Tibial artery (tissue), 4 donors: ENCODE measurements at regions not wholly inside any gene's neighbourhood (a gene's known extent, or its start where the extent isn't known, plus 50 kb on each side); places are given as distances from the start of the nearest gene placed in this dataset.

Experiments used
- DNase-seq, 2 donors: peaks; one replicate each; pipeline ENCODE4 v3.0.0-alpha.2; 2019
- H3K27ac ChIP-seq, 2 donors: fragments of 200-600 bp; sonication (generic) in 1 of 2; 1 replicate in 1 of 2; 2 replicates in 1 of 2; pipeline ENCODE4 v1.5.1; 2018 to 2019; ENCODE audit warnings: mild to moderate bottlenecking in 1 of 2
- H3K27me3 ChIP-seq, 2 donors: fragments of 200-600 bp; sonication (generic) in 1 of 2; one replicate each; pipeline versions ENCODE4 v1.5.1 to v1.6.0; 2016 to 2019
- H3K36me3 ChIP-seq, 3 donors: fragments of 200-600 bp; sonication (generic) in 2 of 3; one replicate each; pipeline ENCODE4 v1.5.1; 2016 to 2019; ENCODE audit warnings: mild to moderate bottlenecking in 2 of 3
- H3K4me1 ChIP-seq, 4 donors: fragments of 200-600 bp; sonication (generic) in 2 of 4; 1 replicate in 3 of 4; 2 replicates in 1 of 4; pipeline ENCODE4 v1.5.1; 2016 to 2019
- H3K4me3 ChIP-seq, 2 donors: fragments of 200-600 bp; sonication (generic) in 1 of 2; 1 replicate in 1 of 2; 2 replicates in 1 of 2; pipeline ENCODE4 v1.5.1; 2018 to 2019; ENCODE audit warnings: mild to moderate bottlenecking in 2 of 2
- H3K9me3 ChIP-seq, 3 donors: fragments of 200-600 bp; sonication (generic) in 1 of 3; one replicate each; pipeline ENCODE4 v1.5.1; 2016 to 2019
- CTCF ChIP-seq, 2 experiments: fragments of 200-600 bp in 1 of 2; fragments of 450-650 bp in 1 of 2; IDR thresholded peaks; one replicate each; pipeline ENCODE4 v1.5.1; 2017 to 2019; ENCODE audit warnings: antibody characterized with exemption in 2 of 2, mild to moderate bottlenecking in 1 of 2, moderate library complexity in 1 of 2
- intact Hi-C: fragments of 100-400 bp; cut with DNase I; formaldehyde crosslinking; loops from one replicate; pipeline ENCODE4 v1.15.0; 2023; ENCODE audit warnings: low total_unique reads

GRCh38 chr13:75049735-75050335, 432.1 kb downstream of the TBC1D4 start:
- H3K9me3 ChIP-seq, result no peaks in the 10 kb centered on the region
- no peak overlapping the region for H3K27ac ChIP-seq
- no peaks in the 10 kb centered on the region for H3K4me1 ChIP-seq
- no peak for DNase-seq
- no peaks in the 10 kb centered on the region for H3K36me3 ChIP-seq
- H3K27me3 ChIP-seq, result no peaks in the 10 kb centered on the region
- no peak for TF ChIP-seq CTCF (IDR thresholded peaks at IDR 0.05)
- intact Hi-C loops, result no loop called here
- no peak overlapping the region for H3K4me3 ChIP-seq

GRCh38 chr13:75042807-75043206, 439.2 kb downstream of the TBC1D4 start:
- H3K27me3 ChIP-seq, result no peaks in the 10 kb centered on the region
- DNase-seq, result no peak

GRCh38 chr13:75038393-75039113, 443.4 kb downstream of the TBC1D4 start:
- Histone ChIP-seq H3K36me3 (no peaks in the 10 kb centered on the region), H3K4me3 (no peak overlapping the region), H3K4me1 (no peaks in the 10 kb centered on the region), H3K27me3 (no peaks in the 10 kb centered on the region), H3K9me3 (peaks cover 5 to 21% (median 12%) of the 10 kb centered on the region in 3 donors), H3K27ac (no peak overlapping the region)
- DNase-seq, result no peak
- intact Hi-C loops, result no loop called here
- no peak for TF ChIP-seq CTCF (IDR thresholded peaks at IDR 0.05)

More at GRCh38 chr13:75042807-75043206, 439.2 kb downstream of the TBC1D4 start:
- no peak for TF ChIP-seq CTCF (IDR thresholded peaks at IDR 0.05)
- Histone ChIP-seq H3K36me3 (no peaks in the 10 kb centered on the region), H3K4me1 (no peaks in the 10 kb centered on the region), H3K27ac (no peak overlapping the region), H3K4me3 (no peak overlapping the region), H3K9me3 (no peaks in the 10 kb centered on the region)
- intact Hi-C loops, result no loop called here

- no peak for TF ChIP-seq CTCF (IDR thresholded peaks at IDR 0.05)
- no peaks in the 10 kb centered on the region for H3K27me3 ChIP-seq
- intact Hi-C loops, result no loop called here
- no peak for DNase-seq
- H3K27ac ChIP-seq, result no peak overlapping the region
- H3K4me3 ChIP-seq, result no peak overlapping the region
- H3K9me3 ChIP-seq, result peaks cover 0 to 3% (median 0%) of the 10 kb centered on the region in 3 donors
- no peaks in the 10 kb centered on the region for H3K4me1 ChIP-seq
- H3K36me3 ChIP-seq, result no peaks in the 10 kb centered on the region
These were observed 456.0 kb downstream of the TBC1D4 start for GRCh38 chr13:75025956-75026355.

GRCh38 chr13:75024602-75025001, 457.4 kb downstream of the TBC1D4 start:
- Histone ChIP-seq H3K27me3 (no peaks in the 10 kb centered on the region), H3K27ac (no peak overlapping the region), H3K4me3 (no peak overlapping the region), H3K36me3 (no peaks in the 10 kb centered on the region), H3K9me3 (peaks cover 0 to 1% (median 0%) of the 10 kb centered on the region in 3 donors), H3K4me1 (no peaks in the 10 kb centered on the region)
- intact Hi-C loops, result no loop called here
- DNase-seq, result no peak
- no peak for TF ChIP-seq CTCF (IDR thresholded peaks at IDR 0.05)
